NK-92 treated with Interleukin-12 subunit alpha and Interleukin-12 subunit beta, amount 100 ng/mL, for 24 hours (cell line): ENCODE measurements at regions not wholly inside any gene's neighbourhood (a gene's known extent, or its start where the extent isn't known, plus 50 kb on each side); places are given as distances from the start of the nearest gene placed in this dataset.
"Not testable (repeated sequence)": the region's sequence is repeated elsewhere in the genome, so short reads cannot be mapped to it uniquely, and the experiment has no call there.

Experiments used
- DNase-seq: peaks from one replicate; lab custom pipeline; 2025; lab: John Stamatoyannopoulos, UW

DNA sequence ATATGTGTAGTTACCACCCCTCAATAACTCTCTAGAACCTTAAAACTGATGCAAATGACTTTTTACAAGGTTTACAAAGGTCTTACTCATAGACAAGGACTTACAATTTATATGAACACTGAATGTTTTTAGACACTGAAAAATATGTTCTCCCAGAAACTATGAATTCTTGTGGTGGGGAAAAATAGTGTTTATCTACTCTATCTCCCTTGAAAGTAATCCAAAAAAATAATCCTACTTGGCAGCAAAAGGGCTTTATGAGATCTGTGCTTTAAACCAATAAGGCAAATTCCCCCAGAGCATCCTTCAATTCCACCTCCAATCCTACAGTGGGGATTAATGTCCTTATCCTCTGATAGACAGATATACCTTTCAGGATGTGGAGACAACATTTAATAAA lies 1984.1 kb upstream of the RAG2 start:
- no peak for DNase-seq

DNA sequence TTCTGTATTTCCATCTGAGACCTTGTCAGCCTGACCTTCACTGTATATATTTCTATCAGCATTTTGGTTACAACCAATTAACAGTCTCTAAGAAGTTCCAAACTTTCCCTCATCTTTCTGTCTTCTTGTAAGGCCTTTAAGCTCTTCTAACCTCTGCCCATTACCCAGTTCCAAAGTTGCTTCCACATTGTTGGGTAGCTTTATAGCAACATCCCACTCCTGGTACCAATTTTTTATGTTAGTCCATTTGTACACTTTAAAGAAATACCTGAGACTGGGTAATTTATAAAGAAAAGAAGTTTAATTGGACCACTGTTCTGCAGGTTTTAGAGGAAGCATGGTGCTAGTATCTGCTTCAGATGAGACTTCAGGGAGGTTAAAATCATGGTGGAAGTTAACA lies 1979.7 kb upstream of the RAG2 start:
- no peak for DNase-seq

DNA sequence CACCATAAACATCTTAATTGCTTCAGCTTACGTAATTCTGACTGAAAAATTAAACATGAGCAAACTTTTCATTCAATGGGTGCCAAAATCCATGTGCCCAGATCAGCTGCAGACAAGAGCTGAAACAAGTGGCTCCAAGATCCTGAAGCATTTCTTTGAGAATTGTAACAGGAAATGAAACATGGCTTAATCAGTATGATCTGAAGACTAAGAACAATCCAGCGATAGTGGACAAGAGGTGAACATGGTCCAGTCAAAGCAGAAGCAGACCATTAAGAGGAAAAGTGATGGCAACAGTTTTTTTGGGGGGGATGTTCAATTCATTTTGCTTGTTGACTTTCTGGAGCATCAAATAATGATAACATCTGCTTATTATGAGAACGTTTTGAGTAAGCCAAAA lies 1964.5 kb upstream of the RAG2 start:
- no peak for DNase-seq

DNA sequence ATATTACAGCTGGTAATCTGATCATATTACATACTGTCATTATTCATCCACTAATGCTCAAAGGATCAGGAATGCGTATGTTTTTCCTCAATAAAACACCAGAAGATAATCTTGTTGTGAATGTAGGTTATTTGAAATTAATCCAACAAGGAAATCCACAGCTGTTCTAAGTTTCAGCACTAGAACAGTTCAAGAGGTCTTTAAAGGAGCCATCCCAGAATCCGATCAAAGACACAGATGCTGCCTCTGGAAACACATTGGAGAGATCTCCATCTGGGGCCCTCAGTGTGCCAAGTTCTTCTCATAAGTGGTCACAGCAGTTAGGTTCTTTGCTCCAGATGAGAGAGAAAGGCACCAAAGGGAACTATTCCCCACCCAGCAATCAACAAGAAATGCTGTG lies 1955.1 kb upstream of the RAG2 start:
- no peak for DNase-seq

DNA sequence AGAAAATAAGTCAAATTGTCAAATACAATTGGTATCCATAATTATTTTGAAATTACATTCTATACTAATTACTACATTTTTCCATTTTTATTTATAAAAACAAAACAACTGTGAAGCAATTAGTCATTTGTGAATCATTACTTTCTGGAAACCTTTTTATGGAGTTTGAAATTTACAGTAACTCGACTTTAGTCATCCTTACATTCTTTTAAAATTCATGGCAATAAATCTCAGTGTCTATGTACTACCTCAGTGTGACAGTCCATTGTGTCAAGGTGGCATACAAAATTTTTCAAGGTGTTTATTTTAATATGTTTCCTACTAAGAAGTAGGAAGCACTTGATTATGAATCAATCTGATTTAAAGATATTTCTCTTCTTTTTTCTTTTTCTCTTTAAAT lies 1949.4 kb upstream of the RAG2 start:
- no peak for DNase-seq

DNA sequence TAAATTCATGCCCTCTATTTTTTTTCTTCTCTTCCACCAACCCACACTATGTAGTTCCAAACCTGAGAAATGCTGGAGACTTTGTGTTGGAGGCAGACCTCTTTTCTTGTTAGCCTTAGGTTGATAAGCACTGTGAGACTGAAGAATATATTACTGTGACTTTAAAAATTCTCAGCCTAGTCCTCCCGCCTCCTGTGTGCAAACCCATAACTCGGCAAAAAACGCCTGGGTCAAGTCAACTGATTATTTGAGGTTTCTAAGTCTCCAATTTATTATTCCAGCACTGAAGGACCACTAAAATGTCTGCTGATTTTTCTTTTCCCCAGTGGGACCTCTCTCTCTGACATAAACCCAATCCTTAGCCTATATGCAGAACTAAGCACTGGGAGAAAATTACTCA lies 1946.0 kb upstream of the RAG2 start:
- no peak for DNase-seq

DNA sequence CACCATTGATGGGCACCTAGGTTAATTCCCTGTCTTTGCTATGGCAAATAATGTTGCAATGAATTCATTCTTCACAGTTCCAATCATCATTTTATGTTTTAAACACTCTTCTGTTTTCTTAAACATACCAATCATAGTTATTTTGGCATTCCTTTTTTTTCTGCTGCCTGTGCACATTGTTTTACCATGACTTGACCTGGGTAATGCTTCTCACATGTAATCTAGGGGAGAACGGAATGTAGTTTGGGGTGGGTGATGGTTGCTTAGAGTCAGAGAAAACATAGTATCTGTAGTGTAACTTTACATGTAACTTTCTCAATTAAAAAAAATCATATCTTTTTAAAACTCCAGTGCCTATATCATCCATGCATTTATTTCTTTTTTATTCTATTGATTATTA lies 1945.3 kb upstream of the RAG2 start:
- DNase-seq: no peak

DNA sequence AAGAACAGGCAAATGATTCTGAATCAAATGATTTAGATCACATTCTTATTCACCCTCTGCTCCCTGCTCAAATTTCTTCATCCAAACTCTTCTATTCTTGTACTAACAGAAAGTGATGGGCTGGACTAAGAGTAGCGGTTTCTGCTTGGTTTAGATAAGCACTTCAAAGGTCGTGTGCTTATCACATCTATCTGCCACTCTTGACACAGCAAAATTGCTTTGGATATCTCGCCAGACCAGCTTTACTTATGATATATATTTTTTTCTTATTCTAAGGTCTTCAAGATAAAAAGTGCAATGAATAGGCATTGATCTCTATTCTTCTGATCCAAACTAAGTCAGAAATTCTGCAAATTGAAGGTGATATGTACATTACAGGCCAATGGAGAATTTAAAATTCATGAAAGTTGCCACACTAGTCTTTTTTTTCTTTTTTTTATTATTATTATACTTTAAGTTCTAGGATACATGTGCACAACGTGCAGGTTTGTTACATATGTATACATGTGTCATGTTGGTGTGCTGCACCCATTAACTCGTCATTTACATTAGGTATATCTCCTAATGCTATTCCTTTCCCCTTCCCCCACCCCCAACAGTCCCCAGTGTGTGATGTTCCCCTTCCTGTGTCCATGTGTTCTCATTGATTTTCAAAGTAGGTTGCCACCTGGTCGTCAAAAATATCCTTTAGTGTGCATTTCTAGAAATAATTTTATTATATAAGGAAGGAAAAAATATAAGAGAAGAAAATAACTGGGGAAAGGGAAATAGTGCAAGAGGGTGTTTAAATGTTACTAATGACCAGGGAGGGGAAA lies 1941.0 kb upstream of the RAG2 start:
- no peak for DNase-seq

DNA sequence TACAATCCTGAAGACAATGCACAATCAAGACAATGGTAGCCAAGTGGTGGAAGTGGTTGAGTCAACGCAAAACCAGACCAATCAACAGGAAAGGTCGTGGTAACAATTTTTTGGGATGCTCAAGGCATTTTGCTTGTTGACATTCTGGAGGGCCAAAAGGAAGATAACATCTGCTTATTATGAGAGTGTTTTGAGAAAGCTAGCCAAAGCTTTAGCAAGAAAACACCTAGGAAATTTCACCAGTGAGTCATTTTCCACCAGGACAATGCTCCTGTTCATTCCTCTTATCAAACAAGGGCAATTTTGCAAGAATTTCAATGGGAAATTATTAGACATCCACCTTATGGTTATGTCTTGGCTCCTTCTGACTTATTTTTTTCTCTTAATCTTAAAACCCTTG lies 1932.2 kb upstream of the RAG2 start:
- DNase-seq: no peak

DNA sequence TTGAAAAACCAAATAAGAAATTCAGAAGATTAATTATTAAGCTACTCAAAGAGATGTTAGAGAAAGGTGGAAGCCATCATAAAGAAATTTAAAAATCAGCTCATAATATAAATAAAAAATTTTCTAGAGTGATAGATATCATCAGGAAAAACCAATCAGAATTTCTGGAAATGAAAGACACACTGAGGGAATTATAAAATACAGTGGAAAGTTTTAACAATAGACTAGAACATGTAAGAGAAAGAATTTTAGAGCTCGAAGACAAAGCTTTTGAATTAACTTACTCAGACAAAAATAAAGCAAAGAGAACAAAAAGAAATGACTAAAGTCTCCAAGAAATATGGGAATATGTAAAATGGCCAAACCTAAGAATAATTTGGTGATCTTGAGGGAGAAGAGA lies 1926.9 kb upstream of the RAG2 start:
- DNase-seq: no peak

DNA sequence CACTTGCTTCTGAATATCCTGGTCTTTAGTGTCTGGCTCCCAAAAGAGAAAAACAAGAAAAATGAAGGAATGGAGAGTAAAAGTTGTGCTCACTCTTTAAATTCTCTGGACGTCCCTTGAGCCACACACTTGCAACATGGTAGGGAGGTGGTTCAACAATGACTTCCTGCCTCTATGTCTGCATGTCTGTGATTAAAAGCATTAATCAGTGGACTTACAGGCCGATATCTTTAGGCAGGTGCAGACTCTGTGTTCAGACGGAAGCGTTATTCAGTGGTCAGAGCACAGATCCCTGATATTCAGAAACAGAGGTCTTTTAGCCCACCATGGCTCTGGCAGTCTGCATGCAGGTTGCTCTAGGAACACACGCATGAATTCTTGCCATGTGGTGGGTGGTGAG lies 1920.0 kb upstream of the RAG2 start:
- no peak for DNase-seq

DNA sequence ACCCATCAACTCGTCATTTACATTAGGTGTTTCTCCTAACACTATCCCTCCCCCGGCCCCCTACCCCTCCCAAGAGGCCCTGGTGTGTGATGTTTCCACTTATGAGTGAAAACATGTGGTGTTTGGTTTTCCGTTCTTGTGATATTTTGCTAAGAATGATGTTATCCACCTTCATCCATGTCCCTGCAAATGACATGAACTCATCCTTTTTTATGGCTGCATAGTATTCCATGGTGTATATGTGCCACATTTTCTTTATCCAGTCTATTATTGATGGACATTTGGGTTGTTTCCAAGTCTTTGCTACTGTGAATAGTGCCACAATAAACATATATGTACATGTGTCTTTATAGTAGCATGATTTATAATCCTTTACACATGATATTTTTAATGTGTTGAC lies 1914.8 kb upstream of the RAG2 start:
- not testable (repeated sequence) for DNase-seq

DNA sequence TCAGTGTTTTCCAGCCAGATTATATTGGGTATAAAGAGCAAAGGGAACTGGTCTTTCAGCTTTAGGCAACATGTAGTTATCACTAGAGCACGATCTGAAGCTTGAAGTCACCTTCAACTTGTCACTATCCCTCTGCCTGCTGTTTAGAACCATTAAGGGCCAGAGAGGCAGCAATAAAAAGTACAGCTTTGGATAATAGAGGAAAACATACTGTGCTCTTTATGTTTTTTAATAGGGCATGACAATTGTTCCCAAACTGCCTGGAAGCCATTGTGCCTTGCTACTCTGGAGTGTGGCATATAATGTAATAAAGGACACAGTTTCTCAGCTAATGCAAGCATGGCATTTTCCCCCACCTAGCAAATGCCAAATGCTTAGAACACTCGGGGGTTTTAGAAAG lies 1912.0 kb upstream of the RAG2 start:
- DNase-seq: no peak

DNA sequence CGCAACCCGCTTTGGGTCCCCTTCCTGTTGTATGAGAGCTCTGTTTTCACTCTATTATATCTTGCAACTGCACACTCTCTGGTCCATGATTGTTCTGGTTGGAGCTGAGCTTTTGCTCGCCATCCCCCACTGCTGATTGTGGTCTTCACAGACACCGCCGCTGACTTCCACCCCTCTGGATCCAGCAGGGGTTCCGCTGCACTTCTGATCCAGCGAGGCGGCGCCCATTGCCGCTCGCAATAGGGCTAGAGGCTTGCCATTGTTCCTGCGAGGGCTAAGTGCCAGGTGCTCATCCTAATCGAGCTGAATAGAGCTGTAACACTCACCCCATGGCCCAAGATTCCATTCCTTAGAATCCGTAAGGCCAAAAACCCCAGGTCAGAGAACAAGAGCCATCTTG lies 1905.8 kb upstream of the RAG2 start:
- DNase-seq: no peak

DNA sequence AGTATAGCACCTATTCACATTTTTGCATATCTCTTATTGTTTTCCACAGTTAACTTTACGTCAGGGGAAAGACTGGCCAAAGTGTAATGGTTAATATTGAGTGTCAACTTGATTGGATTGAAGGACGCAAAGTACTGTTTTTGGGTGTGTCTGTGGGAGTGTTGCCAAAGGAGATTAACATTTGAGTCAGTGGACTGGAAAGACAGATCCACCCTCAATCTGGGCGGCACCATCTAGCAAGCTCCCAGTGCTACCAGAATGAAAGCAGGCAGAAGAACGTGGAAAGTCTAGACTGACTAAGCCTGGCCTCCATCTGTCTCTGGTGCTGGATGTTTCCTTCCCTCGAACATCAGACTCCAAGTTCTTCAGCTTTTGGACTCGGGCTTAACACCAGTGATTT lies 1900.7 kb upstream of the RAG2 start:
- no peak for DNase-seq

DNA sequence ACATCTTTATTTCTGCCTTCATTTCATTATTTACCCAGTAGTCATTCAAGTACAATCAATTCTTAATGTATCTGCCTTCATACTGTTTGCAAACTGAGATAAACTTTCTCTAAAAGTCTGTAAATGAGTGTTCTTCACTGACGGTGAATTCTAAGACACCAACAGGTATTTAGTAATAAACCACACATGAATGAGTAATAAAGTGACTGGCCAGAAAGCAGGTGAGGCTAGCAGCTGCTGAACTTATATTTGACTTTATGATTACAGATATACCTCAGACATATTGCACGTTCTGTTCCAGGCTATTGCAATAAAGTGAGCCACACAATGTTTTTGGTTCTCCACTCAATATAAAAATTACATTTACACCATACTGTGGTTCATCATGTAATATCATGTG lies 1894.0 kb upstream of the RAG2 start:
- no peak for DNase-seq

DNA sequence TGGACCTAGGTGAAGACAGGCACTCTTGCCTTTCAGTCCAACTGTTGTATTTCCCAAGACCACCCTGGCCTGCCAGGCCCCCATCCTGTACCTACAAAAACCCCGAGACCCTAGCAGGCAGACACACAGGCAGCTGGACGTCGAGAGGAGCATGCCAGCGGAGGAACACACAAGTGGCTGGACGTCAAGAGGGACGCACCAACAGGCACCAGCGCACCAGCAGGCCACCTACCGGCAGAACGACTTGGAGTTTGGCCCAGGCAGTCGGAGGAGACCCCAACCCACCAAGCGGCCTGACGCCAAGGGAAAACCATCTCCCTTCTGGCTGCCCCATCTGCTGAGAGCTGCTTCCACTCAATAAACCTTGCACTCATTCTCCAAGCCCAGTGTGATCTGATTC lies 1883.4 kb upstream of the RAG2 start:
- DNase-seq: no peak

DNA sequence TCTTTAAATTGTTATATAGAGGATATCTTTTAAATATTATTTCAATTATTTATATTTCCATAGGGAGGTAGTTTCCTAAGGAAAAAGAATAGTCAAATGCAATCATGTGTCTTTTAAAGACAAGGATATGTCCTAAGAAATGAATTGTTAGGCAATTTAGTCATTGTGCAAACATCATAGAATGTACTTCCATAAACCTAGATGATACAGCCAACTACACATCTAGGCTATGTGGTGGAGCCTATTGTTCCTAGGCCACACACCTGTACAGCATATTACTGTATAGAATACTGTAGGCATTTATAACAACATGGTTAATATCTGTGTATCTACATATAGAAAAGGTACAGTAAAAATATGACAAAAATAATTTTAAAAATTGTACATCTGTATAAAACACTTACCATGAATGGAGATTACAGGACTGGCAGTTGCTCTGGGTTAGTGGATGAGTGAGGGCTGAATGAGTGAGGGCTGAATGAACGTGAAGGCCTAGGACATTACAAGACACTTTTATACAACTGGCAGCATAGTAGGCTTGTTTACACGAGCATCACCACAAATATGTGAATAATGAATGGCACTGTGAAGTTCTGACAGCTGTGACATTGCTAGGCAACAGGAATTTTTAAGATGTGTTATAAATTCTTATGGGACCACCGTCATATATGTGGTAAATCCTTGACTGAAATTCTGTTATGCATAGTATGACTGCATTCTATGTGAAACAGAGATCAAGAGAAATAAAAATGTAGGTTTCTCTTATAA lies 1879.0 kb upstream of the RAG2 start:
- DNase-seq: no peak

DNA sequence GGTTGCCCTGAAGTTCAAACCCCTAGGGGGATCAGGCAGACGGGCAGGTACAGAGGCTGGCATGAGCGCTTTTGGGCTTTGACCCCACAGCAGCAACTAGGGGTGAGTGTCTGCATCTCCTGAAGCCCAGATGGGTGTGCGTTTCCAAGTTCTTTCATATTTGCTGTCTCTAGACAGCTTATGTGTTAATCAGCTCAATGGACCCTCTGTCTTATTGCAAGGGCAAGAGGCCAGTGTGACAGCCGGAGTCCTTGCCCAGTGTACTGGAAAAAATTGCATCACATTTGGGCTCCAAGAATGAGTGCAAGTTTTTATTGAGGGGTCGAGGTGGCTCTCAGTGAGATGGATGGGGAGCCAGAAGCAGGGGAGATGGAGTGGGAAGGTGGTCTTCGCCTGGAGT lies 1863.7 kb upstream of the RAG2 start:
- DNase-seq: no peak

DNA sequence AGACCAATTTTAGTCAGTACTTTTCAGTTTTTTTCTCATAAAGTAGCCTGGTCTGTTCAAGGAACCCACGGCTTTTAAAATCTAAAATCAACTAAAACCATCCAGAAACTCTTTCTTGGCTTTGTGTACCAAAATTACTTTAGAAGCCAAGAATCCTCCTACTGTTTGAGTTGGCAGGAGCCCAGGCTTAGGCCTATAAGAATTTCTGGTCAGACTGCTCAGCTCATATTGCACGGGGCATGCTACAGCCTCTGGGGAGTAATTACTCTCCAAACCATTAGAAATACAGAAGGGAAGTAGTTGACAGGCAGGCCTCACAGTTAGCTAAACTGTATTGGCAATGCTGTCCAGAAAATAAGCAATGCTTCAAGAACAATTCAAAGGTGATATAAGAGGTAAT lies 1862.9 kb upstream of the RAG2 start:
- no peak for DNase-seq

DNA sequence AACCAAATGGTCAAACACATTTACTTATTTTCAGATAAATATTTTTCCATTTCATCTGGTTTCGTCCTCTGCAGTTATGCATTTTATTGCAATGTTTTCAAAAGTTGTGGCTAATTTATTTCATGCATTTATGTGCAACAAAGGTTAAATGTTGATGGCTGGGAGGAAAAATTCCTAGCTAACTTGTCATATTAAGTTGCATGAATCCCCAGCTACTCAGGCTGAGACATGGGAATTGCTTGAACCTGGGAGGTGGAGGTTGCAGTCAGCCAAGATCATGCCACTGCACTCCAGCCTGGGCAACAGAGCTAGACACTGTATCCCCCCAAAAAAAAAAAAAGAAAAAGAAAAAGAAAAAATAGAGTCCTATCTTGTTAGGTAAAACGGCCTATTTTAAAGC lies 1862.4 kb upstream of the RAG2 start:
- no peak for DNase-seq

DNA sequence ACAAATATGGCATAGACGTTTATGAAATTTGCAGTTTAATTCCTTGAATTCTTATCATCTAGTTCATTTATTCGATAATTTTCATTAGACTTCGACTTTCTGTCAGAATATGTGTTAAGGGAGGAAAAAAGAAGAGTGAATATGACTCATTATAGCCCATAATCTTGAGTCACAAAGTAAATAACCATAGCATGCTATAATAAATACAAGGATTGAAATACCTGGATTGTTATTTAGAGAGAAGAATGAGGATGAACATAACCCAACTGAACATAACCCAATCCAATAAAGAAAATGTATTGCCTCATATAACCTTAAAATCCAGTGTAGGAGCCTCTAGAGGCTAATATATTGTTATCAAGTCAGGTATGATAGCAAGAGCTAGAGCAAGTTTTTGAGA lies 1858.3 kb upstream of the RAG2 start:
- DNase-seq: no peak

DNA sequence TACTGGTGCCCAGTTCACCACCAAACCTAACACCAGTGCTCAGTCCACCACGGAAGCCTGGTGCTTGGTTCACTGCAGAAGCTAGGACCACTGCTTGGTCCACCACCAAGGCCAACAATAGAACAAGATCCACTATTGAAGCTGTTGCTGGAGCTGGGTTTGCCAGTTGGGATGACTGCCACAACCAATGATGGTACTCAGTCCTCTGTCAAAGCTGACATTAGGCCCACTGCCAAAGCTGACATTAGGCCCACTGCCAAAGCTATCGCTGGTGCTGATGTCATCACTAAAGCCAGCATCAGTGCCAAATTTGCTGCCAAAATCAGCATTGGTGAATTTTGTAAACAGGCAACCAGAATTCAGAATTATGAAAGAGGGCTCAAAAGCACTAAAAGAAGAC lies 1850.2 kb upstream of the RAG2 start:
- no peak for DNase-seq

DNA sequence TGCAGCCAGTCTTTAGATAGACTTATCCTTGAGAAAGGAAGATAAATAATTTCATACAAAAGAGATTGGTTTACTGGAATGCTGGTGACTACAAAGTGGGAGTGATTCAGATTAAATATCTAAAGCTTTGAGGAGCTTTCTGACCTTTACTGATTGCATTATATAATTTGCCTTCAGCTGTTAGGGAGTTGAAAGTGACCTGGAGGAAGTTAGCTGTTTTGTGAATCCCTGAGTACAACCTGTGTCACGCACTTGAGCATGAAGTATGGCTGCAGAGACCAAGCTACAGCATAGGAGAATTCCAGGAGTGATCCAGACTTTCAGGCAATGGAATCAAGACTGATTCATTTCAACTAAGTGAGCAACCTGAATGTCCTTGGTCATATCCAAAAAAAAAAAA lies 1848.3 kb upstream of the RAG2 start:
- no peak for DNase-seq
